Skeletal muscle tissue (tissue), 3 donors: ENCODE measurements at regions not wholly inside any gene's neighbourhood (a gene's known extent, or its start where the extent isn't known, plus 50 kb on each side); places are given as distances from the start of the nearest gene placed in this dataset.

Experiments used
- H3K27ac ChIP-seq: one replicate; pipeline ENCODE4 v1.7.0; 2013; ENCODE audit warnings: mild to moderate bottlenecking, low read depth, low read length, inconsistent platforms
- H3K27me3 ChIP-seq, 3 donors: one replicate each; pipeline ENCODE4 v1.7.0; 2013; ENCODE audit warnings: low read length in 3 of 3; ENCODE audit not compliant: control insufficient read depth in 3 of 3, insufficient read depth in 3 of 3
- H3K36me3 ChIP-seq, 3 donors: one replicate each; pipeline ENCODE4 v1.7.0; 2013; ENCODE audit warnings: low read length in 3 of 3; ENCODE audit not compliant: control insufficient read depth in 3 of 3, insufficient read depth in 3 of 3
- H3K4me1 ChIP-seq, 3 donors: one replicate each; pipeline ENCODE4 v1.7.0; 2013; ENCODE audit warnings: low read length in 3 of 3, mild to moderate bottlenecking in 3 of 3; ENCODE audit not compliant: control insufficient read depth in 3 of 3, insufficient read depth in 3 of 3
- H3K4me3 ChIP-seq, 3 donors: one replicate each; pipeline ENCODE4 v1.7.0; 2013; ENCODE audit warnings: low read length in 3 of 3
- H3K9ac ChIP-seq, 3 donors: one replicate each; pipeline ENCODE4 v1.7.0; 2013; ENCODE audit warnings: low read length in 3 of 3, mild to moderate bottlenecking in 3 of 3, moderate library complexity in 2 of 3, low read depth in 1 of 3
- H3K9me3 ChIP-seq, 3 donors: one replicate each; pipeline ENCODE4 v1.7.0; 2013; ENCODE audit warnings: low read length in 3 of 3; ENCODE audit not compliant: control insufficient read depth in 3 of 3
- donor health status: Osteomylitis.

DNA sequence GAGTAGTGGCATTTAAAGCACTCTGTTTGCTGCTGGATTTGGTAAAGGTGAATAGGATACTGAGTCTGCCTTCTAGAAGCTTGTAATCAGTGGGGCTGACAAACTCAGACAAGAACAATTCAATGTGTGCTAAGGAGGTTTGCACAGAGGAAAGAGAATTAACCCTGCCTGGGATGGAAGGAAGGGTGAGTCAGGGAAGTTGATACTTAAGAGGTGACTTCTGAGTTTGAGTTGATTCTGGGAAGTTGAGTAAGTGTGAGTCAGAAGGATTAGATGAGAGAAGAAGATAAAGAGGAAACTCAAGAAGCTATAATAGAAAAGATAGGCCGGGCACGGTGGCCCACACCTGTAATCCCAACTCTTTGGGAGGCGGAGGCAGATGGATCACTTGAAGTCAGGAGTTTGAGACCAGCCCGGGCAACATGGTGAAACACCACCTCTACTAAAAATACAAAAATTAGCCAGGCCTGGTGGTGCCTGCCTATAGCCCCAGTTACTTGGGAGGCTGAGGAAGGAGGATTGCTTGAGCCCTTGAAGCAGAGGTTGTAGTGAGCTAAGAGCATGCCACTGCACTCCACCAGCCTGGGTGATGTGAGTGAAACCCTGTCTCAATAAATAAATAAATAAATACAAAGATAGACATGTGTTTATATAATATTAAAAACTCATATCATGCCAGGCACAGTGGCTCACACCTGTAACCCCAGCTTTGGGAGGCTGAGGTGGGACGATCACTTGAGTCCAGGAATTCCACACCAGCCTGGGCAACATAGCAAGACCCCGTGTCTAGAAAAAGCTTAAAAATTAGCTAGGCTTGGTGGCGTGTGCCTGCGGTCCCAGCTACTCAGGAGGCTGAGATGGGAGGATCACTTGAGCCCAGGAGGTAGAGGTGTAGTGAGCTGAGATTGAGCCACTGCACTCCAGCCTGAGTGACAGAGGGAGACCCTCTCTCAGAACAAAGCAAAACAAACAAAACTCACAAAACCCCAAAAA lies 126.8 kb upstream of the CPM start:
- Histone ChIP-seq H3K27me3 (no peaks in the 10 kb centered on the region), H3K36me3 (no peaks in the 10 kb centered on the region), H3K9ac (no peak overlapping the region), H3K4me3 (no peak overlapping the region), H3K4me1 (no peaks in the 10 kb centered on the region), H3K9me3 (no peaks in the 10 kb centered on the region), H3K27ac (no peak overlapping the region)

DNA sequence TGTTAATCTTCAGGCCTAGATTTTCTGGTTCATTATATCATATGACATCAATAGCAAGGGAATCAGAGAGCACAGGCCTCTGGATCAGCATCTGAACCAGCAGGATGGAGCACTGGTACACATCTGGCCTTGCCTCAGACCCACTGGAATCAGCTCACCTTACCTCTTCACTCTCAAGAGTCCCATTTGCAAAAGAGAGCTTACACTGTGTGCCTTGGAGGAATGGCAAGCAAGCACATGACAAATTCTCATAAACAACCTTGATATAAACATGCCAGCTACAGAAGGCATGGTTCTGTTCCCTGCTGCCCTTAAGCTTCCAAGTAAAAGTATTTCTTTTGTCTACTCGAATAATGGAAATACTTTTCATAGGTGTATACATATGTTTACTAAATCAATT lies 128.6 kb upstream of the CPM start:
- Histone ChIP-seq H3K4me1 (no peaks in the 10 kb centered on the region), H3K27ac (peak overlapping the region; percentile 62), H3K27me3 (no peaks in the 10 kb centered on the region), H3K36me3 (no peaks in the 10 kb centered on the region), H3K4me3 (no peak overlapping the region), H3K9ac (no peak overlapping the region), H3K9me3 (no peaks in the 10 kb centered on the region)

GRCh38 chr12:69062621-69063237 lies 129.8 kb upstream of the CPM start:
- Histone ChIP-seq H3K36me3 (no peaks in the 10 kb centered on the region), H3K4me1 (no peaks in the 10 kb centered on the region), H3K9me3 (no peaks in the 10 kb centered on the region), H3K27ac (peak overlapping the region; percentile 62), H3K4me3 (no peak overlapping the region), H3K9ac (no peak overlapping the region), H3K27me3 (no peaks in the 10 kb centered on the region)

DNA sequence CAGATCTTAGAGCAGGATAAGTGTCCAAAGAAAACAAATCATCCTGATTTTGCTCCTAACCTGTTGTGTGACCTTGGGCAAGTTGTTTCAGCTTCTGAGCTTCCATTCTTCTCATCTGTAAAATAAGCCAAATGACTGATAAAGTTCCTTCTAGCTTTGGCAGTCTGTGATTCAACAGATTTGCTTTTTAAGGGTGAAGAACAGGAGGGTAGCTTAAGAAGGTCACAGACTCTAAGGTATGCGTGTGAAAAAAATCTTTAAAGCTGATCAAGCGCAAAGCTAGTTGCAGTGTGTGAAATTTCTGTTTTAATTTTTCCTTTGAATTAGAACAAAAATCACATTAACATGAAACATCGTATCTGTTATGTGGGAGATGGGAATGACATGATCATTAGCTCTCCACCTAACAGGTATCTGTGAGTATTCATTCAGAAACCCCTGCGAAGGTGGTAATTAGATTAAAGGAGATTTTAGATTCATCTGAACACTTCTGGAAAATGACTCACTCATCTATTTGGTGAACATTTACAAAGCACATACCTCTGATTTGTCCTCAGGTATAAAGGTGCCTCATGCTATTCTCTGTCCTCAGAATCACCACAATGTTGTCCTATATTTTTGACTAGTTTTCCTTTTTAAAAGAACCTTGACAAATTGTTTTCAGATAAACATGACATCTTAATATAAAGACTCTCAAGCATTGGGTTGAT lies 131.9 kb upstream of the CPM start:
- Histone ChIP-seq H3K9ac (no peak overlapping the region), H3K4me3 (no peak overlapping the region), H3K9me3 (no peaks in the 10 kb centered on the region), H3K4me1 (no peaks in the 10 kb centered on the region), H3K36me3 (no peaks in the 10 kb centered on the region), H3K27me3 (no peaks in the 10 kb centered on the region), H3K27ac (no peak overlapping the region)

DNA sequence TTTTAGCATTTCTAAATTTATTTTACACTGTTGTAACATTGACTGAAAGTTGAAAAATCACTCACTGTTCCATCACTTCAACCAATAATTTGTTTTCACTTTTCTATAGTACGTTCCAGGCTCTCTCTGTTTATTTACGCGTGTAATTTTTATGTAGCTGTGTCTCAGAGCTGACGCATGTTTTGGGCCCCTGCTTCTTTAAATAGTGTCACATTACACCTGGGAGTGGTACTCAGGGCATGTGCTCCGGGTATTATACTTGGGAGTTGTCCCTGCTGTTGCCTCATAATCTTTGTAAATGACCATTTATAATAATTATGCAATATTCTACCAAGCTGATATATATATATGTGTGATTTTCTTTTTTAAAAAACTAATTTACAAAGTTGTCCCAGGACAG lies 132.8 kb upstream of the CPM start:
- Histone ChIP-seq H3K4me1 (no peaks in the 10 kb centered on the region), H3K27me3 (no peaks in the 10 kb centered on the region), H3K36me3 (no peaks in the 10 kb centered on the region), H3K9me3 (no peaks in the 10 kb centered on the region), H3K4me3 (no peak overlapping the region), H3K27ac (no peak overlapping the region), H3K9ac (no peak overlapping the region)

DNA sequence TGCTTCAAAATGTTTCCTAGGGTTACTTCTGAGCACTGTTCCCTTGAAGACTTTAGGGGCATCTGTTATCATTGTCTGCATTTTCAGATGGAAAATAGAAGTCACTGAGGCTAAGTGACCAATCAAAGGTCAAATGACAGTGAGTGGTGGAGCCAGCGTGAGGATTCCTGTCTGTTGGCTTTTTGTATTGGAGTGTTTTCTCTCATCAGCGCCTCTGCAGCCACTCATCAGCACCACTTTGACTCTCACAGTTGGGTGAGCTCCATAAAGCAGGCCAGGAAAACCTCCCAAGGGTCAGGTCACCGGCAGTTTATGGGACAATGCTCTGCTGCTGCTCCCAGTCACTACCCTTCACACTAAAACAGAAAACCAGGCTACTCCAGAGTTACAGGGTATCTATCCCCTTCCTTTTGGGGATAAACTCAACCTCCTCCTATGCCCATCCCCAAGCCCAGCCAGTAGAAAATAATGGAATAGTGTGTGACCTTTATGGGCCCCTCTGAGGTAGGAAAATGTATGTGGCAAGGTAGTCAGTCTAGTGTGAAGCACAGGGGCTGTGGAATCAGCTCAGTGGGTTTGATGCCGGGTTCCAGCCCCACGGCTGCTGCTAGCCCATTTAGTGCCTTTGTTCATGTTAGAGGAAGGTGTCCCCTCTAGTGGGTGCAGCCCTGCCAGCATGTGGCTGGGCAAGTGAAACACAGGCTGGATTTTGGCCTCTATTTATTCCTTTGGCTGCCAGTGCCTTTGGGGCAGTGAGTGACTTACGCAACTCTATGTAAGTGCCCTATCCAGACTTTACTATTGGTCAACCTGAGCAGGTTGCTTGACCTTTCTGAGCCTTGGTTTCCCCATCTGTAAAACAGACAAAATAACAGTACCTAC lies 133.8 kb upstream of the CPM start:
- Histone ChIP-seq H3K4me1 (no peaks in the 10 kb centered on the region), H3K9ac (no peak overlapping the region), H3K27me3 (no peaks in the 10 kb centered on the region), H3K36me3 (no peaks in the 10 kb centered on the region), H3K9me3 (no peaks in the 10 kb centered on the region), H3K27ac (no peak overlapping the region), H3K4me3 (no peak overlapping the region)

- no peaks in the 10 kb centered on the region for H3K9me3 ChIP-seq
- H3K27me3 ChIP-seq, result no peaks in the 10 kb centered on the region
- no peaks in the 10 kb centered on the region for H3K4me1 ChIP-seq
- H3K36me3 ChIP-seq, result no peaks in the 10 kb centered on the region
- no peak overlapping the region for H3K9ac ChIP-seq
- H3K27ac ChIP-seq, result no peak overlapping the region
- no peak overlapping the region for H3K4me3 ChIP-seq
Measured at GRCh38 chr12:69067713-69068112, 134.7 kb upstream of the CPM start.

DNA sequence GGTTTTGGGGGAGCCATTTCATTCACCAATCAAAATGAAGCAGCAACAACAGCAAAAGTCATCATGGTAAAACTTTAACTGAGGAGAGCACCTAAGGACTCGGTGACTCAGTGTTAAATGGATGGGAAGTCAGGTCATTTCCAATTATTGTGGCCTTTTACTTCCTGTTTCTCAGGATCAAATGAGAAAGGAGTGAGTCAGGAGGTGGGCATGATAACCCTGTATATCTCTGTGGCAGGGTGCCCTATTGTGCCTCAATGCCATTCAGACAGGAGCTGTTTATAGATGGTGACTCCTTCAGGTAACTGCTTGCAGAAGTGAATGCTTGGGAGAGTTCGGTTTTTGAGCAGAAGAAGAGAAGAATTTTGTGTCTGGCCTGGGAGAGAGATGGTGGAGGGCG lies 135.5 kb upstream of the CPM start:
- no peaks in the 10 kb centered on the region for H3K27me3 ChIP-seq
- H3K9me3 ChIP-seq, result no peaks in the 10 kb centered on the region

DNA sequence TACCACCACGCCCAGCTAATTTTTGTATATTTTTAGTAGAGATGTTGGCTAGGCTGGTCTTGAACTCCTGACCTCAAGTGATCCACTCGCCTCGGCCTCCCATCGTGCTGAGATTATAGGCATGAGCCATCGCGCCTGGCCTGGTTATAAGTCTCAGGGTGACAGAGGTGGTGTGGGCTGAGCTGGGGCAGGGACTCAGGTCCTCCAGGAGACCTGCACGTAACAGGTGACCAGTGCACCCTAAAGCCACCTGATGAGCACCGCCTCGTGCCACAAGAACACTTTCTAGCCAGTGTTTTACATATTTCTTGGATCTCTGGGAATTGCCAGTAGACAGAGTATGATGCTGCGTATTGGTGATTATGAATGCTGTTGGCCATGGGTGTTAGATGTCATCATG lies 136.5 kb upstream of the CPM start:
- Histone ChIP-seq H3K9ac (no peak overlapping the region), H3K4me3 (no peak overlapping the region), H3K9me3 (no peaks in the 10 kb centered on the region), H3K36me3 (no peaks in the 10 kb centered on the region), H3K4me1 (no peaks in the 10 kb centered on the region), H3K27me3 (no peaks in the 10 kb centered on the region), H3K27ac (no peak overlapping the region)

More for the DNA sequence above, 135.5 kb upstream of the CPM start:
- Histone ChIP-seq H3K4me3 (no peak overlapping the region), H3K4me1 (no peaks in the 10 kb centered on the region), H3K27ac (no peak overlapping the region), H3K36me3 (no peaks in the 10 kb centered on the region), H3K9ac (no peak overlapping the region)
